GM13976 (cell line): ENCODE measurements at regions not wholly inside any gene's neighbourhood (a gene's known extent, or its start where the extent isn't known, plus 50 kb on each side); places are given as distances from the start of the nearest gene placed in this dataset.

Experiments used
- DNase-seq: peaks from one replicate; pipeline ENCODE4 v3.0.0; 2012; ENCODE audit warnings: low spot score
- CTCF ChIP-seq: IDR thresholded peaks from 2 replicates; pipeline ENCODE4 v1.5.1; 2012; ENCODE audit warnings: borderline replicate concordance, mild to moderate bottlenecking; ENCODE audit not compliant: insufficient read depth; ENCODE audit errors: extremely low read depth, missing control alignments, control extremely low read depth
- in situ Hi-C: fragments of 300-500 bp; cut with MboI; formaldehyde crosslinking; loops from one replicate; pipeline ENCODE4 v1.12.0; 2022; ENCODE audit warnings: low sequenced_read_pairs, mixed read lengths, inconsistent platforms; ENCODE audit not compliant: unreplicated experiment

GRCh38 chr6:47162231-47162630 is 120.1 kb upstream of the ADGRF1 start:
- TF ChIP-seq CTCF: no peak
- no peak for DNase-seq
- in situ Hi-C loops: no loop called here

- TF ChIP-seq CTCF: no peak
- no peak for DNase-seq
- in situ Hi-C loops: no loop called here
These were observed 119.1 kb upstream of the ADGRF1 start for GRCh38 chr6:47161176-47161687.

GRCh38 chr6:47160702-47161101 is 118.6 kb upstream of the ADGRF1 start:
- no peak for TF ChIP-seq CTCF
- DNase-seq: no peak
- in situ Hi-C loops: no loop called here

- DNase-seq: no peak
- no peak for TF ChIP-seq CTCF
- in situ Hi-C loops: no loop called here
These were observed 117.6 kb upstream of the ADGRF1 start for GRCh38 chr6:47159763-47160162.

- in situ Hi-C loops: no loop called here
- no peak for TF ChIP-seq CTCF
- DNase-seq: no peak
These were observed 115.6 kb upstream of the ADGRF1 start for GRCh38 chr6:47157653-47158219.

GRCh38 chr6:47157063-47157462 is 114.9 kb upstream of the ADGRF1 start:
- DNase-seq: no peak
- no peak for TF ChIP-seq CTCF
- in situ Hi-C loops: no loop called here
